ENCODE measurements at regions not wholly inside any gene's neighbourhood (a gene's known extent, or its start where the extent isn't known, plus 50 kb on each side); places are given as distances from the start of the nearest gene placed in this dataset.

DNA sequence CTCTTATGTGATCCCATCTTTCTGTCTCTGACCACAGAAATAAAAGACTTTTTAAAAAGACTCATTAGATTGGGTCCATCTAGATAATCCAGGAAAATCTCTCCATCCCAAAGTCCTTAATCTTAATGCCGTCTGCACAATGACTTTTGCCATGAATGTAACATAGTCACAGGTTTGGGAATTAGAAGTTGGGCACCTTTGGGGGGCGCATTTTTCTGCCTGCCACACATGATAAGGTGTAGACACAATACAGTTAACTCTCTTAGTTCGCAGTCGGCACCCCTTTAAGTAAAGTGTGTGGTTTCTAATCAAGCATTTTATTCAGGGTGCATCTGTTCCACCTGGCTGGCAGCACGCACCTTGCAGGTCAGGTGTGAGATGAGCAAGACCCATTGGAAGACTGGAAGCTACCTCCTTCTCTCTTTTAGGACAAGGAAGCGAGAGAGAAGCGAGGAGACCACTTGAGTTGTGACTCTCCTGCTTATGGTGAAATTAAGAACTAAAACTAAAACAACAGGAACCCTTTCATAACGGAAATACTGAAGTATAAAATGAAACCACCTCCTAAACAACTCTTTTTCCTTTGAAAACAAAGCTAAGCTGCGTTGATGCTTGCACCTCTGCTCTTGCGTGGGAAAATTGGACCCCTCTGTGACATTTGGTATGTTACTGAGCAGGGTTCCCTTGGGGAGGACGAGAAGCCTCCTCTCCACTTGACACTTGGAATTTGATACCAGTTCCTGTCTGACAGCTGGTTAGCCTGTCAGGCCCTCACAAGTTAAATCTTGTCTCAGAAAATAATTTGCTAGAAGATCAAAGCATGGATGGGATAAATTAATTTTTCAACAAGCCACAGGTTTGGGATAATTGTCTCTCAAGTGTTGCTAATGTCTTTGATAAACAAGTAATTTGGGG is 304.6 kb upstream of the DMRT1 start:
- Histone ChIP-seq H3K27ac (ENCODE audit: low read length) (no peak overlapping the region), H4K20me1 (ENCODE audit: insufficient read depth, low read length) (no peaks in the 10 kb centered on the region), H2AFZ (ENCODE audit: low read depth, low read length) (peak overlapping the region; percentile 42; the same call in 1 of the 2 replicates), H3K9me3 (ENCODE audit: insufficient read depth, low read length) (no peaks in the 10 kb centered on the region), H3K4me3 (ENCODE audit: low read length) (peak overlapping the region; percentile 41), H3K36me3 (replicated peaks; ENCODE audit: low read depth, low read length) (no peaks in the 10 kb centered on the region), H3K79me2 (ENCODE audit: low read length) (no peaks in the 10 kb centered on the region), H3K9ac (ENCODE audit: low read length) (no peak overlapping the region), H3K4me2 (ENCODE audit: low read length) (peak overlapping the region; percentile 59), H3K4me1 (ENCODE audit: low read length) (peaks cover 9% of the 10 kb centered on the region), H3K27me3 (ENCODE audit: low read depth, low read length) (no peaks in the 10 kb centered on the region)
- no peak for TF ChIP-seq EZH2phosphoT487 (IDR thresholded peaks at IDR 0.05; ENCODE audit: low read depth)
- TF ChIP-seq, protein P1, sequence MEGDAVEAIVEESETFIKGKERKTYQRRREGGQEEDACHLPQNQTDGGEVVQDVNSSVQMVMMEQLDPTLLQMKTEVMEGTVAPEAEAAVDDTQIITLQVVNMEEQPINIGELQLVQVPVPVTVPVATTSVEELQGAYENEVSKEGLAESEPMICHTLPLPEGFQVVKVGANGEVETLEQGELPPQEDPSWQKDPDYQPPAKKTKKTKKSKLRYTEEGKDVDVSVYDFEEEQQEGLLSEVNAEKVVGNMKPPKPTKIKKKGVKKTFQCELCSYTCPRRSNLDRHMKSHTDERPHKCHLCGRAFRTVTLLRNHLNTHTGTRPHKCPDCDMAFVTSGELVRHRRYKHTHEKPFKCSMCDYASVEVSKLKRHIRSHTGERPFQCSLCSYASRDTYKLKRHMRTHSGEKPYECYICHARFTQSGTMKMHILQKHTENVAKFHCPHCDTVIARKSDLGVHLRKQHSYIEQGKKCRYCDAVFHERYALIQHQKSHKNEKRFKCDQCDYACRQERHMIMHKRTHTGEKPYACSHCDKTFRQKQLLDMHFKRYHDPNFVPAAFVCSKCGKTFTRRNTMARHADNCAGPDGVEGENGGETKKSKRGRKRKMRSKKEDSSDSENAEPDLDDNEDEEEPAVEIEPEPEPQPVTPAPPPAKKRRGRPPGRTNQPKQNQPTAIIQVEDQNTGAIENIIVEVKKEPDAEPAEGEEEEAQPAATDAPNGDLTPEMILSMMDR (IDR thresholded peaks at IDR 0.05; ENCODE audit: low read depth, low read length), result no peak

DNA sequence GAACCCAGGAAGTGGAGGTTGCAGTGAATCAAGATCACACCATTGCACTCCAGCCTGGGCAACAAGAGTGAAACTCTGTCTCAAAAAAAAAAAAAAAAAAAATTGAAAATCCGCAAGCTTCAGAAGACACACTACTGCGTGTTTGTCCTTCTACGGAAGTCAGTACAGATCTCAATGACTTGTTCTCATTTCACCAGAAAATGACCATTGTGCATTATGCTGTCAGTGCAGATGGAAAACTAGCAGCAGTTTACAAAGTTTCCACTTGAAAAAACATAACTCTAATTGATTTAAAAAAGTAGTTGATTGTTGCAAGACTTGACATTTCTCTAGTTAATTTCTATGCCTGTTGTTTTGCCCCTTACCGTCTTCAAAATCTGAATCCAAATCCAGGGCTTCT is 298.0 kb upstream of the DMRT1 start:
- Histone ChIP-seq H3K27me3 (ENCODE audit: low read depth, low read length) (no peaks in the 10 kb centered on the region), H4K20me1 (ENCODE audit: insufficient read depth, low read length) (no peaks in the 10 kb centered on the region), H3K27ac (ENCODE audit: low read length) (no peak overlapping the region), H3K36me3 (replicated peaks; ENCODE audit: low read depth, low read length) (no peaks in the 10 kb centered on the region), H3K4me2 (ENCODE audit: low read length) (no peak overlapping the region), H3K9ac (ENCODE audit: low read length) (no peak overlapping the region), H2AFZ (ENCODE audit: low read depth, low read length) (no peak overlapping the region), H3K4me3 (ENCODE audit: low read length) (no peak overlapping the region), H3K9me3 (ENCODE audit: insufficient read depth, low read length) (no peaks in the 10 kb centered on the region), H3K4me1 (ENCODE audit: low read length) (no peaks in the 10 kb centered on the region), H3K79me2 (ENCODE audit: low read length) (no peaks in the 10 kb centered on the region)
- TF ChIP-seq EZH2phosphoT487 (IDR thresholded peaks at IDR 0.05; ENCODE audit: low read depth), result no peak
- TF ChIP-seq, protein P1 (IDR thresholded peaks at IDR 0.05; ENCODE audit: low read depth, low read length), result no peak

DNA sequence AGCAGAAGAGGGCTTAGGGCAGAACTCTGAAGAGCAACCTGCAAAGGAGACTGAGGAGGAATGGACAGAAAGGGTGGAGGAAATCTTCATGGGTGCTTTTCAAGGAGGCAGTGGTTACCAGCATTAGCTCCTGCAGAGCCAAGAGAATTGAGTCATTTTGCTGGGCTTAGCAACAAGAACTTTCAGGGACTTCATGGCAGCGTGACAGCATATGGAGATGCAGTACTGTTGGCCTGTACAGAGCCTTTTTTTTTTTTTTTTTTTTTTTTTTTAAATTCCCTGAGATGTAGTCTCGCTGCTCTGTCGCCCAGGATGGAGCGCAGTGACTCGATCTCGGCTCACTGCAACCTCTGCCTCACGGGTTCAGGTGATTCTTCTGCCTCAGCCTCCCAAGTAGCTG is 296.0 kb upstream of the DMRT1 start:
- Histone ChIP-seq H3K4me2 (ENCODE audit: low read length) (no peak overlapping the region), H3K36me3 (replicated peaks; ENCODE audit: low read depth, low read length) (no peaks in the 10 kb centered on the region), H3K27me3 (ENCODE audit: low read depth, low read length) (no peaks in the 10 kb centered on the region), H3K79me2 (ENCODE audit: low read length) (no peaks in the 10 kb centered on the region), H4K20me1 (ENCODE audit: insufficient read depth, low read length) (no peaks in the 10 kb centered on the region), H3K4me3 (ENCODE audit: low read length) (no peak overlapping the region), H3K27ac (ENCODE audit: low read length) (no peak overlapping the region), H2AFZ (ENCODE audit: low read depth, low read length) (no peak overlapping the region), H3K9ac (ENCODE audit: low read length) (no peak overlapping the region), H3K9me3 (ENCODE audit: insufficient read depth, low read length) (no peaks in the 10 kb centered on the region), H3K4me1 (ENCODE audit: low read length) (no peaks in the 10 kb centered on the region)
- TF ChIP-seq, protein P1 (IDR thresholded peaks at IDR 0.05; ENCODE audit: low read depth, low read length), result no peak
- no peak for TF ChIP-seq EZH2phosphoT487 (IDR thresholded peaks at IDR 0.05; ENCODE audit: low read depth)

DNA sequence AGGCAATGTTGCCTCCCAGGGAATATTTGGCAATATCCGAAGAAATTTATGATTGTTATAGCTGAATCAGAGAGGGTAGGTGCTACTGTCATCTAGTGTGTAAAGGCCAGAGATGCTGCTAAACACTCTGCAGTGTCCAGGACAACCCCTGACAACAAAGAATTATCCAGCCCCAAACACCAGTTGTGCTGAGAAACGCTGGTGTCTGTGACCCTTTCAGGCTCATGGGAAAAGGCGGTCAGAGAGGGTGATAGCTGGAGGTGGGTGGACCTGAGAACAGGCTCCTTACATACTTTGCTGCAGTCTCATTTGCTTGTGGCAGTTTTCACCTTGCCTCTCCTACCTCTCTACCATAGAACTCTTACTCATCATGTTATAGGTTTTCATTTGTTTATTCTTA is 295.3 kb upstream of the DMRT1 start:
- no peak overlapping the region; the same call in 1 of the 2 replicates for H2AFZ ChIP-seq (ENCODE audit: low read depth, low read length)
- no peaks in the 10 kb centered on the region for H3K36me3 ChIP-seq (replicated peaks; ENCODE audit: low read depth, low read length)
- H3K4me3 ChIP-seq (ENCODE audit: low read length), result no peak overlapping the region
- H4K20me1 ChIP-seq (ENCODE audit: insufficient read depth, low read length), result no peaks in the 10 kb centered on the region
- H3K4me1 ChIP-seq (ENCODE audit: low read length), result no peaks in the 10 kb centered on the region
- H3K27ac ChIP-seq (ENCODE audit: low read length), result no peak overlapping the region
- TF ChIP-seq, protein P1 (IDR thresholded peaks at IDR 0.05; ENCODE audit: low read depth, low read length), result no peak
- TF ChIP-seq EZH2phosphoT487 (IDR thresholded peaks at IDR 0.05; ENCODE audit: low read depth), result no peak
- no peak overlapping the region for H3K4me2 ChIP-seq (ENCODE audit: low read length)
- no peaks in the 10 kb centered on the region for H3K79me2 ChIP-seq (ENCODE audit: low read length)
- no peaks in the 10 kb centered on the region for H3K9me3 ChIP-seq (ENCODE audit: insufficient read depth, low read length)
- H3K9ac ChIP-seq (ENCODE audit: low read length), result no peak overlapping the region
- H3K27me3 ChIP-seq (ENCODE audit: low read depth, low read length), result no peaks in the 10 kb centered on the region

Data from OCI-LY3 (cell line).